GM10248 (cell line): ENCODE measurements at regions not wholly inside any gene's neighbourhood (a gene's known extent, or its start where the extent isn't known, plus 50 kb on each side); places are given as distances from the start of the nearest gene placed in this dataset.

ENCODE experiments used
- CTCF ChIA-PET: fragments of 300-600 bp; sonication (Branson Sonifier 250); formaldehyde crosslinking; extraction: SDS; loops from one replicate; lab custom pipeline; 2021; ENCODE audit warnings: antibody characterized with exemption; lab: Yijun Ruan, JAX
- POLR2A ChIA-PET: fragments of 350-650 bp; sonication (Branson Sonifier 250); formaldehyde crosslinking; extraction: SDS; loops from one replicate; lab custom pipeline; 2020; ENCODE audit warnings: antibody characterized with exemption; lab: Yijun Ruan, JAX
- DNase-seq: peaks from one replicate; pipeline ENCODE4 v3.0.0; 2012; ENCODE audit errors: extremely low spot score
- CTCF ChIP-seq: IDR thresholded peaks from 2 replicates; pipeline ENCODE4 v1.5.1; 2012; ENCODE audit warnings: mild to moderate bottlenecking, low read depth; ENCODE audit errors: extremely low read depth, missing control alignments, control extremely low read depth

- DNase-seq, result no peak
- ChIA-PET CTCF (no interaction called here), POLR2A (no interaction called here)
- TF ChIP-seq CTCF, result no peak
Measured at GRCh38 chr21:18663663-18664062, 260.1 kb upstream of the TMPRSS15 start.

- no peak for TF ChIP-seq CTCF
- no peak for DNase-seq
- CTCF ChIA-PET, result no interaction called here
- POLR2A ChIA-PET, result no interaction called here
Measured at GRCh38 chr21:18666725-18667124, 263.1 kb upstream of the TMPRSS15 start.

- TF ChIP-seq CTCF, result no peak
- POLR2A ChIA-PET, result no interaction called here
- DNase-seq, result no peak
- CTCF ChIA-PET, result no interaction called here
Measured at GRCh38 chr21:18673789-18674188, 270.2 kb upstream of the TMPRSS15 start.

GRCh38 chr21:18677632-18678031 is 274.0 kb upstream of the TMPRSS15 start:
- ChIA-PET POLR2A (no interaction called here), CTCF (no interaction called here)
- TF ChIP-seq CTCF, result no peak
- DNase-seq, result no peak

- POLR2A ChIA-PET, result no interaction called here
- DNase-seq, result no peak
- CTCF ChIA-PET, result no interaction called here
- TF ChIP-seq CTCF, result no peak
Measured at GRCh38 chr21:18705971-18706370, 302.4 kb upstream of the TMPRSS15 start.

- ChIA-PET POLR2A (no interaction called here), CTCF (no interaction called here)
- TF ChIP-seq CTCF, result no peak
- DNase-seq, result no peak
Measured at GRCh38 chr21:18711662-18712061, 308.1 kb upstream of the TMPRSS15 start.

GRCh38 chr21:18715606-18716005 is 312.0 kb upstream of the TMPRSS15 start:
- POLR2A ChIA-PET, result no interaction called here
- CTCF ChIA-PET, result no interaction called here
- no peak for DNase-seq
- no peak for TF ChIP-seq CTCF
